Breast epithelium (tissue), 3 donors: ENCODE measurements at regions not wholly inside any gene's neighbourhood (a gene's known extent, or its start where the extent isn't known, plus 50 kb on each side); places are given as distances from the start of the nearest gene placed in this dataset.

ENCODE experiments used
- POLR2A ChIP-seq: fragments of 450-650 bp; IDR thresholded peaks from one replicate; pipeline ENCODE4 v1.6.1; 2016; ENCODE audit warnings: antibody characterized with exemption, mild to moderate bottlenecking, moderate library complexity
- POLR2AphosphoS5 ChIP-seq, 3 donors: sonication (generic); formaldehyde crosslinking; IDR thresholded peaks; one replicate each; pipeline ENCODE4 v1.6.1; 2017; ENCODE audit warnings: antibody characterized with exemption in 3 of 3
- TF ChIP-seq, protein P1 (sequence below), 3 donors: fragments of 450-650 bp; IDR thresholded peaks; one replicate each; pipeline ENCODE4 v1.5.1; 2016 to 2017; ENCODE audit warnings: antibody characterized with exemption in 3 of 3, mild to moderate bottlenecking in 3 of 3, moderate library complexity in 3 of 3

DNA sequence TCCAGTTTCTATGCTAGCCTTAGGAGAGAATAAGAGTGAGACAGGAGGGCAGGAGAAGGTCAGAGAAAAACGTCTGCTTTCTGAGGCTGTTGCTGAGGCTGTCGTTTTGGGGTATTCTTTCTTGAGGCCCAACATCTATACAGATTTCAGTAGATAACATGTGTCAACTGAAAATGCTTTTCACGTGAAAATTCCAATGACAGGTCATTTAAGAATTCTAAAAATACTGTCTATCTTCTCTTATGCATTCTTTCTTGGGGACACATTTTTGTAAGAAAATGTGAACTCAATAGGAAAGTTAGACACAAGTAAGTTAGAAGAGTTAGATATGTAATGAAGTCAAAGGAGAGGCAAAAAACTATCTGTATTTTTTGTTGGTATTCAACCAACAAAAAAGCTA, 150.8 kb downstream of the TGFB2 start:
- TF ChIP-seq POLR2AphosphoS5 (IDR thresholded peaks at IDR 0.05) (no peak), POLR2A (no peak)
- TF ChIP-seq, protein P1, sequence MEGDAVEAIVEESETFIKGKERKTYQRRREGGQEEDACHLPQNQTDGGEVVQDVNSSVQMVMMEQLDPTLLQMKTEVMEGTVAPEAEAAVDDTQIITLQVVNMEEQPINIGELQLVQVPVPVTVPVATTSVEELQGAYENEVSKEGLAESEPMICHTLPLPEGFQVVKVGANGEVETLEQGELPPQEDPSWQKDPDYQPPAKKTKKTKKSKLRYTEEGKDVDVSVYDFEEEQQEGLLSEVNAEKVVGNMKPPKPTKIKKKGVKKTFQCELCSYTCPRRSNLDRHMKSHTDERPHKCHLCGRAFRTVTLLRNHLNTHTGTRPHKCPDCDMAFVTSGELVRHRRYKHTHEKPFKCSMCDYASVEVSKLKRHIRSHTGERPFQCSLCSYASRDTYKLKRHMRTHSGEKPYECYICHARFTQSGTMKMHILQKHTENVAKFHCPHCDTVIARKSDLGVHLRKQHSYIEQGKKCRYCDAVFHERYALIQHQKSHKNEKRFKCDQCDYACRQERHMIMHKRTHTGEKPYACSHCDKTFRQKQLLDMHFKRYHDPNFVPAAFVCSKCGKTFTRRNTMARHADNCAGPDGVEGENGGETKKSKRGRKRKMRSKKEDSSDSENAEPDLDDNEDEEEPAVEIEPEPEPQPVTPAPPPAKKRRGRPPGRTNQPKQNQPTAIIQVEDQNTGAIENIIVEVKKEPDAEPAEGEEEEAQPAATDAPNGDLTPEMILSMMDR (IDR thresholded peaks at IDR 0.05), result no peak
